Upper lobe of right lung (tissue), 1 donor: ENCODE measurements at regions not wholly inside any gene's neighbourhood (a gene's known extent, or its start where the extent isn't known, plus 50 kb on each side); places are given as distances from the start of the nearest gene placed in this dataset.
A peak's percentile ranks its signal among the peaks of the same experiment; 100 is the strongest.

ENCODE experiments used
- ATAC-seq: fragments of 200-7000 bp; cut with Tn5 transposase; one replicate; pipeline ENCODE4 v1.9.1; 2020; ENCODE audit warnings: mild to moderate bottlenecking, moderate library complexity
- DNase-seq: peaks from one replicate; pipeline ENCODE4 v3.0.0-alpha.2; 2020
- H3K27ac ChIP-seq: fragments of 200-600 bp; one replicate; pipeline ENCODE4 v1.8.0; 2022
- H3K27me3 ChIP-seq: fragments of 200-600 bp; one replicate; pipeline ENCODE4 v1.8.0; 2022; ENCODE audit warnings: mild to moderate bottlenecking
- H3K36me3 ChIP-seq: fragments of 200-600 bp; one replicate; pipeline ENCODE4 v1.8.0; 2022
- H3K4me1 ChIP-seq: fragments of 200-600 bp; one replicate; pipeline ENCODE4 v1.8.0; 2022
- H3K4me3 ChIP-seq: fragments of 200-600 bp; one replicate; pipeline ENCODE4 v1.8.0; 2022; ENCODE audit warnings: mild to moderate bottlenecking
- H3K9me3 ChIP-seq: fragments of 200-600 bp; one replicate; pipeline ENCODE4 v1.8.0; 2022
- CTCF ChIP-seq: fragments of 200-600 bp; IDR thresholded peaks from one replicate; pipeline ENCODE4 v1.8.0; 2022; ENCODE audit warnings: antibody characterized with exemption
- intact Hi-C: fragments of 100-400 bp; cut with DNase I; formaldehyde crosslinking; loops from one replicate; pipeline ENCODE4 v1.11.0; 2022
- donor health status: DM: no; HTN: yes; CAD: no; lungs with severe emphysema.

GRCh38 chr1:38328278-38329035, 281.9 kb upstream of the POU3F1 start:
- no peaks in the 10 kb centered on the region for H3K9me3 ChIP-seq
- H3K36me3 ChIP-seq: no peaks in the 10 kb centered on the region
- TF ChIP-seq CTCF: no peak
- DNase-seq (no peak), ATAC-seq (no peak)
- no peaks in the 10 kb centered on the region for H3K4me1 ChIP-seq
- no peaks in the 10 kb centered on the region for H3K27me3 ChIP-seq
- H3K27ac ChIP-seq: no peak overlapping the region
- H3K4me3 ChIP-seq: no peak overlapping the region
- intact Hi-C loops: no loop called here

- Histone ChIP-seq H3K4me1 (no peaks in the 10 kb centered on the region), H3K27ac (no peak overlapping the region), H3K27me3 (no peaks in the 10 kb centered on the region), H3K4me3 (no peak overlapping the region), H3K9me3 (no peaks in the 10 kb centered on the region), H3K36me3 (no peaks in the 10 kb centered on the region)
- DNase-seq (no peak), ATAC-seq (peak; percentile 72)
- intact Hi-C loops: no loop called here
- TF ChIP-seq CTCF: no peak
Observed at GRCh38 chr1:38327559-38327973, 281.0 kb upstream of the POU3F1 start.

- no peak for ATAC-seq
- no peaks in the 10 kb centered on the region for H3K9me3 ChIP-seq
- H3K27ac ChIP-seq: no peak overlapping the region
- H3K27me3 ChIP-seq: no peaks in the 10 kb centered on the region
- no peaks in the 10 kb centered on the region for H3K4me1 ChIP-seq
- no peaks in the 10 kb centered on the region for H3K36me3 ChIP-seq
- no peak for TF ChIP-seq CTCF
- intact Hi-C loops: no loop called here
- no peak overlapping the region for H3K4me3 ChIP-seq
- DNase-seq: no peak
Observed at GRCh38 chr1:38326856-38327255, 280.3 kb upstream of the POU3F1 start.

DNA sequence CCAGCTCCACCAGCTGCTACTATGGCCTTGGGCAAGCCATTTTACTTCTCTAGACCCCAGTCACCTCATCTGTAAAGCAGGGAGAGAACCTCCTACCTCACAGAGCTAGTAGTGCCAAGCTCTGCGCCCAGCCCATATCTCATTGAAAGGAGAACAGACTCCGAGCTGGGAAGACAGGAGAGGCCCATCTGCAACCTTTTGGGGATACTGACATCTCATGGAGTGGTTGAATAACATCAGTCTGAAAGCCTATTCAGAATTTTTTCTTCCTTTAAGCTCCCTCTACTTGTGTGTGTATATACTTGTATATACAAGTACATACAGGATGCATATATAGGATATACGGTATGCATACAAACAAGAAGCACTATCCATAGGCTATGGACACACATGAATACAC, 279.5 kb upstream of the POU3F1 start:
- Histone ChIP-seq H3K4me3 (no peak overlapping the region), H3K36me3 (no peaks in the 10 kb centered on the region), H3K27ac (no peak overlapping the region), H3K9me3 (no peaks in the 10 kb centered on the region), H3K27me3 (no peaks in the 10 kb centered on the region), H3K4me1 (no peaks in the 10 kb centered on the region)
- DNase-seq: no peak
- ATAC-seq: no peak
- intact Hi-C loops: no loop called here
- TF ChIP-seq CTCF: no peak

DNA sequence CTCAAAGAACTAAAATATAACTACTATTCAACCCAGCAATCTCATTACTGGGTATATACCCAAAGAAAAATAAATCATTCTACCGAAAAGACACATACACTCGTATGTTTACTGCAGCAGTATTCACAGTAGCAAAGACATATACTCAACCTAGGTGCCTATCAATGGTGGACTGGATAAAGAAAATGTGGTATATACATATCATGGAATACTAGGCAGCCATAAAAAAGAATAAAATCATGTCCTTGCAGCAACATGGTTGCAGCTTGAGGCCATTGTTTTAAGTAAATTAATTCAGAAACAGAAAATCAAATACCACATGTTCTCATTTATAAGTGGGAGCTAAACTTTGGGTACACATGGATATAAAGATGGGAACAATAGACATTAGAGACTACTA, 266.2 kb upstream of the POU3F1 start:
- Histone ChIP-seq H3K27ac (no peak overlapping the region), H3K4me3 (no peak overlapping the region), H3K27me3 (no peaks in the 10 kb centered on the region), H3K9me3 (no peaks in the 10 kb centered on the region), H3K36me3 (no peaks in the 10 kb centered on the region), H3K4me1 (no peaks in the 10 kb centered on the region)
- no peak for DNase-seq
- no peak for ATAC-seq
- TF ChIP-seq CTCF: no peak
- intact Hi-C loops: no loop called here

- H3K27me3 ChIP-seq: no peaks in the 10 kb centered on the region
- no peak for DNase-seq
- no peaks in the 10 kb centered on the region for H3K36me3 ChIP-seq
- no peaks in the 10 kb centered on the region for H3K4me1 ChIP-seq
- no peaks in the 10 kb centered on the region for H3K9me3 ChIP-seq
- TF ChIP-seq CTCF: no peak
- no peak overlapping the region for H3K4me3 ChIP-seq
- no peak overlapping the region for H3K27ac ChIP-seq
- intact Hi-C loops: no loop called here
- no peak for ATAC-seq
Observed at GRCh38 chr1:38310079-38310478, 263.5 kb upstream of the POU3F1 start.
